GM19397 (cell line): ENCODE measurements at regions not wholly inside any gene's neighbourhood (a gene's known extent, or its start where the extent isn't known, plus 50 kb on each side); places are given as distances from the start of the nearest gene placed in this dataset.

ENCODE experiments used
- ATAC-seq: cut with Tn5 transposase; IDR thresholded peaks from one replicate; pipeline ENCODE4 v1.9.1; 2021; ENCODE audit warnings: mild to moderate bottlenecking, moderate library complexity; ENCODE audit not compliant: unreplicated experiment

DNA sequence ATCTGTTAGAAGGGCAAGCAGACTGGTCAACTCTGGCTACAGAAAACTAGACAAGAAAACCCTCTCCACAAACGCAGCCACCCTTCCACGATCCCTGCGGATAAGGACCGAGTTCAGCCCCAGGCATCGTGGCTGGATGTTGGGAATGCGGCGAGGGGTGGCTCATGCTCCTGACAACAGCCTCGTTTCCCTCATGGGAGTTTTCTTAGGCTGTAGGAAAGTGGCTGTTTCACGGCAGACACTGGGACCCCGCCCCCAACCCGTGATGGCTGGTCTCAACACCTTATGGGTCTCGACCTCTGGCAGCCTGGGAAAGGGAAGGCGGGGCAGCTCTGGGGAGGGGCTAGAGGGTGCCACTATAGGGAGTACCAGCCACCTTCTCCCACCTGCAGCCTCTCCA, 123.3 kb downstream of the RFLNA start:
- no peak for ATAC-seq

- no peak for ATAC-seq
Measured at GRCh38 chr12:124416516-124417395, 121.9 kb downstream of the RFLNA start.

DNA sequence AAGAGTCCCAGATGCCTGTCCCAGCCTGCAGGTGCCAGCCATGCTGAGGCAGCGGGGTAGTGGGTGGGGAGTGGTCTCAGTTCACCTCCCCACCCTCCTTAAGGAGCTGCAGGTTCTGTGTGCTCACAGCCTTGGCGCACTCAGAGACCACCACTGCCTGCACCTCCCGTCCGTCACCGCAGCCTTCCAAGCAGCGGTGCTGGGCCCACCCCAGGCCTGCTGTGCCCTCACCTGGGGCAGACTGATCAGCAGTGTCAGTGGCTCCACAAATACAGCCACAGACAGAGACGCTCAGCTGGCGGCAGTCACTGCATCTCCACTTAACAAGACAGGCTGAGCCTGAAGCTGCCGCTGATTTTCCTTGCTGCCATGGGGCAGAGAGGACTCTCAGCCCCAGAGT, 120.2 kb downstream of the RFLNA start:
- no peak for ATAC-seq

GRCh38 chr12:124413915-124414314, 119.0 kb downstream of the RFLNA start:
- no peak for ATAC-seq

GRCh38 chr12:124413401-124413800, 118.5 kb downstream of the RFLNA start:
- no peak for ATAC-seq

DNA sequence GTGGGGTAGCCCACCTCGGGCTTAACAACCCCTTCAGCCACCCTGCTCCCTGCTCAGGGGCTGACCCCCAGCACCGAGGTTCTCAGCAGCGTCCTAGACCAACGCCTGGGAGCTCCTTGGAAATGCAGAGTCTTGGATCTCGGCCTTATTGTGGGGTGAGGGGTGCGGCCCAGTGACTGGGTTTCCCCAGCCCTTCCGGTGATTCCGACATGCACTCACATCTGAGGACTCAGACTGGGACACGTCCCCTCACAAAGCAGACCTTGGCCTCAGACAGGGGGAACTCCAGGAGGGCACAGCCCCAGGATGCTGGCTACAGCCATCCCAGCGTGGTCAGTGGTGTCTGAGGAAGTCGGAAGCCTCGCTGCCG, 117.7 kb downstream of the RFLNA start:
- ATAC-seq = no peak

DNA sequence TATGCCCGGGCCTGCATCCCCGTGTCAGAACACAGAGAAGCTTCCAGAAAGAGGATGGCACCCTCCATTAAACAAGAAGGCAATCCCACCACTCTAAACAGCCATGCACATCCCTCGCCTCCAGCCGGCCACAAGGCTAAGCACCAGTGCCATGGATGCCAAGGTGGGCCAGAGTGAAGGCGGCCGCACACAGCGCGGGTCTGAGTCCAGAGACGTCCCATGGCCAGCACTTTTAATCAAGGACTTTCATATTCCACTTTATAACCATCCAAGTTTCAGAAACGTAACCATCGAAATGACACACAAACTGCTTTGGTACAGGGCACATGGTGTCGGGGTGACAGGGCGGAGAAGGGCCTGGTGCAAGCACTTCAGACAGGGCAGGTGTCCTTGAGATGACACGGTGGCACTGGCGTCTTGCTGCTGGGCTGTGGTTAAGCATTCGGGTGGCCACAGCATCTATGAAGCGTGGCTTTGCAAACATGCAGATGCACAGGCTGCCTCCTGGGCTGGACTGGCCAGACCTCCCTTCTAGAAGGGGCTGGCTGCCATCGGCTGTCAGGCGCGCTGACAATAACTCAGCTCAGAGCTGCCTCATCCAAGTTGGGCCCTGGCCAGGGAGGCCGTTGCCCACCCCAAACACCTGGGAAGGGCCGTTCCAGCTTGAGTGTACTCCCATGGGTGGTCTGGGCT, 117.2 kb downstream of the RFLNA start:
- no peak for ATAC-seq

- ATAC-seq = no peak
Measured at GRCh38 chr12:124411281-124411878, 116.5 kb downstream of the RFLNA start.

DNA sequence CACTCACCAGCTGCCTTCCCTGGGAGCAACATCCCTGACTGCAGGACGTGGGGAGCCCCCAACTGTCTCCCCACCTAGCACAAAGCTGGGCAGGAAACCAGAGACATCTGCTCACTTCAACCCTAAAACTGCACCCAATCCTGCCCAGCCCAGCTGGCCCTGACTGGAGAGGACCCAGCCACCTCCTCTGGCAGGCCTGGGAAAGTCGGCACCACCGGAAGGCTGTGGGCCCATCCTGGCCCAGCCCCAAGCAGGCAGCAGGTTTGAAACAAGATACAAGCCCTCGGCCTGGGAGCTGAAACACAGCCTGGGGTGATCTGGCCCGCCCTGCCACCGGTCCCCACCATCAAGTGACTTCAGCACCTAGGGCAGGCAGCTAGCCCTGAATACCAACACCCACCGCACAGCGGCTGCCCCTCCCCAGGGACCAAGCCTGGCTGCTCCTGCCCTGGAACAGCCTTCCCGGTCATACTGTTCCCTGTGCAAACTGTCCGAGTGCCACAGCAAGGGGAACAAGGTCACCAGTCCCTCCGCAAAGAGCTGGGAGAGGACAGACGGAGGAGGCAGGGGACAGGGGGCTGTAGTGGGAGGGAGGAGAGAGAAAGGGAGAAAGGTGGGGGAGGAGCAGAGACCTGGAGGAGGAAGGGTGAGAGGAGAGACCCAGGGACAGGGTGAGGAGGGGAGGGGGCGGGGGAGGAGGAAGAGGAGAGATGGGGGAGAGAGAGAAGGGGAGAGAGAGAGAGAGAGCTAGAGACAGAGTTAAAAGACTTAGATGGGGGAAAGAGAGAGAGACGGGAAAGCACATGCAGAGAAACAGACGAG, 115.7 kb downstream of the RFLNA start:
- ATAC-seq = no peak

DNA sequence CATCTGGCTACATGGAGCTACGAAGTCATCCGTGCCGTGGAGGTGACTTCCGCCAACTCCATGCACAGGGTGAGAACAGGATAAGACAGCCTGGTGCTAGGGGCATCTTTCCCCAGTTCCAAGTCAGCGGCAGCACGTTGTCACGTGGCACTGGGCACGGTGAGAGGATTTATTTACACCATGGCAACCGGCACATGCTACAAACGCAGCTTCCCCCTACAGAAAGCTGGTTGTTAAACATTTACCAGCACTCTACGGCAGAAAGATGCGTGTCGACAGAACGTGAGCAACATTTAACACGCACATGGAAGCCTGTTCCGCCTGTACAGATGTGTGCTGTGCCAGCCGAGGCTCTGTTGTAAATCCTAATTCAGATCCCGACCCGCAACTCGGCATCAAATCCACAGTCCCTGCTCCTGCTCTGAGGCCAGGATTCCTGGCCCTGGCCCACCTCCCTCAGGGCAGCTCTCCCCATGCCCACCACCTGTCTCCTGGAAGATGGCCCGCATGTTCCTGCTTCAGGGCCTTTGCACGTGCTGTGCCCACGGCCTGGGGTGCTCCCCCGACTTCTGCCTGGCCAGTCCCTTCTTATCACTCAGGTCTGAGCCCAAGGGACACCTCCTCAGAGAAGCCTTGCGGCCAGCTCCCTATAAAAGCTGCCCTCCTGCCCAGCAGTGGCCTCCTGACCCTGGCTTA, 114.1 kb downstream of the RFLNA start:
- ATAC-seq = no peak

DNA sequence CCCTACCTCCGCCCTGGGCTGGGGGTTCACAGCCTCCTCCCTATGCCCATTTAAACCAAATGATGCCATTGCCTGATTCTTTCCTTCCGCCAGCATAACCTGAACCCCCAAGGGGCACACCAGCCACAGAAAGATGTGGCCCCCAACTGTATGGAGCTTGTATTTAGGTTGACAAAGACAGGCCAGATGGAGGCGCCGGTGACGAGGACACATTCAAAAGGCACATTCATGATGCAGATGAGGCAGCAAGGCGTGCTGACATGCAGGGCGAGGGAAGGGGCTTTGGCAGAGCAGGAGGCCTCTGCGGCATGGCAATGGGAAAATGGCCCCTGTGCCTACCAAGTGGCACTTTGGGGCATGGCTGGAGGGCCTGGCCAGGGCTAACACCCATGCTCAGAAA, 112.2 kb downstream of the RFLNA start:
- ATAC-seq = no peak

DNA sequence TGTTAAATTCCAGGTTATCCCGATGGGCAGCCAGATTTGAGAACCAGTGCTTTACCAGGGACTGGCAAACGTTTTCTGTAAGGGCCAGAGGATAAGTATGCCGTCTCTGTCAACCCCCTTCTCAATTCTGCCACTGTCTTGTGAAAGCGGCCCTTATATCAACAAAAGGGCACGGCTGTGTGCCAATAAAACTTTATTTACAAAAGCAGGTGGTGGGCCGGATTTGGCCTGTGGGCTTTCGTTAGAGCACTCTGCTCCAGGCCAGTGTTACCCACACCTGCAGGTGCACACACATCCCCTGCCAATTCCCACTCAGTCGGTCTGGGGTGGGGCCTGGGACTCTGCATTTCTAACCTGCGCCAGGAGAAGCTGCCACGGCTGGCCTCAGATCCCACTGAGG, 111.2 kb downstream of the RFLNA start:
- ATAC-seq = no peak

DNA sequence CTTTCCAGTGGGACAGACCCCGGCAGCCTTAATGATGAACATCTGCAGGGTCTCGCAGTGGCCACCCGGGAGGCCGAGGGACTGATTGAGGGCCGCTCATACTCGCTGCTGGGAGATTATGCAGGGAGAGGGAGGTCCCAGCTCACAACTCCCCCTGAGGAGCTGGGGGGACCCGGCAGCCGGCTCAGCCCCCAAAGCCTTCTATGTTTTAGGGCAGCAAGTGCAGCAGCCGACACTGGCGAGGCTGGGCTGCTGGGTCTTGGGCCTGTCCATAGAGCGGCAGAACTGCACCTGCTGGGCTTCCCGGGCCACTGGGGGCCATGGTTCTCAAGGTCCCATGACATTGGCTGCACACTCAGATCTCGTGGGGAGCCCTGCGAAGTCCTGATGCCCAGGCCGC, 110.7 kb downstream of the RFLNA start:
- ATAC-seq = no peak

GRCh38 chr12:124405151-124405550, 110.3 kb downstream of the RFLNA start:
- ATAC-seq = no peak

DNA sequence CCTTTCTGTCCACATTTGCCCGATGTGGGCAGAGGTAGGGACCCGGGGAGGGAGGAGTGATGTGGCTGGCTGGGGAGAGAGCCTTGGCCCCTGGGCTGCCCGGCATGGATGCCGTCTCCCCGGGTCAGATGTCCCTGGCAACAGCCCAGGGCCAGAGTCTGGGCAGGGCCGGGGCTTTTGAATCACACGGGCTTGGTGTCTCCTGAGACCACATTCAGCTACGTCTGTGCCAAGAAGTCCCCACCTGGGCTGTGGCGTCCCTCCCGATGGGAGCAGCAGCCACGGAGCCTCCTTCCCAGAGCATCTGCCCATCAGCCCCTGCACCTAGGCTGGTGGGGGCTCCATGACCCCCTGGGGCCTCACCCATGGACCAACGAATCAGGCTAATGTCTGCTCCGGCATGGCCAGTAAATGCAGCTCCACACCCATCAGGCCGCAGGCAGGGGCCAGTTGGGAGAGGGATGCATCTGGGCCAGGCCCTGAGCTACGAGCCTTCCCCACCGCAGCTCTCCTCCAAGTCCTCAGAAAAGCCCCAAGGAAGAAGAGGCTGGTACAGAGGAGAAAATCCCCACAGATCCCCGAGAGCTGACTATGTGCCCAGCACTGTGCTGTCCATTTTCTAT, 109.4 kb downstream of the RFLNA start:
- ATAC-seq = no peak

GRCh38 chr12:124403273-124403672, 108.4 kb downstream of the RFLNA start:
- ATAC-seq = no peak

GRCh38 chr12:124402248-124403066, 107.6 kb downstream of the RFLNA start:
- ATAC-seq = no peak

GRCh38 chr12:124401704-124402221, 106.9 kb downstream of the RFLNA start:
- no peak for ATAC-seq

DNA sequence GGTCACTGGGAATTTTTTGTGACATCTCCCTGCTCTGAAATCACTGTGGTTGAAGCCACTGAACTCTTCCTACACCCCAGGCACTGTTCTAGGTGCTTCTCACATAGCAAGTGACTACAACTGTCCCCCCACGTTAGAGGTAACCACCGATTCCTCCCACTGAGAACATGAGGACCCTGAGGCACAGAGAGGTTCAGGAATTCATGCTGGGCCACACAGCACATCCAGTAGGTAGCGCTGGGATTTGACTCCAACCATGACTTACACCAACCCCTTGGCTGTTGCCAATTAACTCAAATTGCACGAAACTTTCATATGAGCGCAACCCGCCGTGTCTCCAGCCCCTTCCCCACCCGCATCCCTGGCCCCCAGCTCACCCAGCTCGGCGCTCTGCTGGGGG, 105.2 kb downstream of the RFLNA start:
- no peak for ATAC-seq
